ENCODE measurements at regions not wholly inside any gene's neighbourhood (a gene's known extent, or its start where the extent isn't known, plus 50 kb on each side); places are given as distances from the start of the nearest gene placed in this dataset.
"Not testable (repeated sequence)": the region's sequence is repeated elsewhere in the genome, so short reads cannot be mapped to it uniquely, and the experiment has no call there.

GRCh38 chr4:128690011-128690410, 119.5 kb upstream of the JADE1 start:
- CTCF ChIA-PET, result no interaction called here

GRCh38 chr4:128688846-128689437, 120.6 kb upstream of the JADE1 start:
- ChIA-PET POLR2A (no interaction called here), CTCF (no interaction called here)

More at GRCh38 chr4:128690011-128690410, 119.5 kb upstream of the JADE1 start:
- POLR2A ChIA-PET, result no interaction called here

DNA sequence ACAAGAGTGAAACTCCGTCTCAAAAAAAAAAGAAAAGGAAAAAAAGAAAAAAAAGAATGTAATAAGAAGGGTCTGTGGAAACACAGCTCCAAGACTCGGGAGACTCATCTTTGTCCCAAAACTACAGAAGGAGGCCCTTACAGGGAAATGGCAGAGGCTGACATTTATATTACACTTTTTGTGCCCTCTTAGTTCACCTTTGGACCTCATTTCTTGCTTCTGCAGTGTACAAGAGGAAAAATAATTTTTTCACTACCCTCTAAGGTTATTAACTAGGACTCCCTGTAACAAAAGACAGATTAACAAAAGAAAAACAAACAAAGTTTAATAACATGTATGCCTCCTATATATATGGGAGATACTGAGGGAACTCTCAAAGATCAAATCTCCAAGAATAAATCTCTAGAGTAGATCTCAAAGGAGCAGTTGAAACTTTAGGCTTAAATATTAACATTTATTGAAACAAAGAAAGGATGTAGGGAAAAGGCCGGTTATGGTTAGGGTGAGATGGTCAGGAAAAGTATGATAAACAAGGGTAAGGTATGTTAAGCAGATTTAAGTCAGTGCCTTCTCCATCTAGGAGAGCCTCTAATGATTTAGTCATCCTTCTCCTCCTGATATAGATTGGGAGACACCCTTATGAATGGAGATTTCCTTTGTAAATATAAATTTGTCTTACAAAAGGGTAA, 121.3 kb upstream of the JADE1 start:
- CTCF ChIA-PET, result no interaction called here
- POLR2A ChIA-PET, result no interaction called here

DNA sequence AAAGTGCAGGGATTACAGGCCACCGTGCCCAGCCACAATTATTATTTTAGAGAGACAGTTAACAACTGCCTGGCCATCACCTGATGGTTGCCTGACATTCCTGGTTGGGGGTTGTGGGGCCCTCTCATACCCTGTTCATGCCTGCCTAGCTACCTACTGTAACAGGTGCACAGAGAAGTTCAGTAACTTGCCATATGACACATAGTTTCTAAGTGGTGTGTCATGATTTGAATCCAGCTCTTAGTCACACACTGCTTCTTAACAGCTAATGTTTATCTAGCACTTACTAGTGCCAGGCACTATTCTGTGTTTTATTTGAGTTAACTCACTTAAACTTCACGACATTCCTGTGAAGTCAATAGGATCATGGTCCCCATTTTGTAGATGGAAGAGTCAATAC, 122.7 kb upstream of the JADE1 start:
- ChIA-PET POLR2A (no interaction called here), CTCF (interaction anchor here (0.5 kb wide), 1 partner anchor 65 kb away, joined by 3 read pairs; no protein-coding TSS in a partner anchor)

GRCh38 chr4:128686032-128686465, 123.5 kb upstream of the JADE1 start:
- ChIA-PET POLR2A (no interaction called here), CTCF (no interaction called here)

DNA sequence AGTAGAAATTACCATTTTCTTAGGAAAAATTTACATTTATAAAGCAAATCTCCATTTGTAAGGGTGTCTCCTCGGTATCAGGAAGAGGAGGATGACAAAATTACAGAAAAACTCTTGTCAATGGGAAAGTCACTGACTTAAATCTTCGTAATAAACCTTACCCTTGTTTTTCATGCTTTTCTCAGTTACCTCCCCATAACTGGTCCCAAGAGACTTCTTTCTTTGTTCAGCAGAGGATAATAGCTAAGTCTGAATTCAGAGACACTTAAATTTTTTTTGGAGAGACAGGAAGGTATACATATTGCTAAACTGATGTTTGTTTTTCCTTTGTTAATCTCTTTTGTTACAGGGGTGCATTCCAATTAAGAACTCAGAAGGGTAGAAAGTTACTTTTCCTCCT, 125.5 kb upstream of the JADE1 start:
- POLR2A ChIA-PET, result no interaction called here
- CTCF ChIA-PET, result no interaction called here

- POLR2A ChIA-PET, result no interaction called here
- CTCF ChIA-PET, result no interaction called here
Observed at GRCh38 chr4:128682942-128683666, 126.4 kb upstream of the JADE1 start.

- ChIA-PET CTCF (no interaction called here), POLR2A (no interaction called here)
Observed at GRCh38 chr4:128676095-128676494, 133.4 kb upstream of the JADE1 start.

DNA sequence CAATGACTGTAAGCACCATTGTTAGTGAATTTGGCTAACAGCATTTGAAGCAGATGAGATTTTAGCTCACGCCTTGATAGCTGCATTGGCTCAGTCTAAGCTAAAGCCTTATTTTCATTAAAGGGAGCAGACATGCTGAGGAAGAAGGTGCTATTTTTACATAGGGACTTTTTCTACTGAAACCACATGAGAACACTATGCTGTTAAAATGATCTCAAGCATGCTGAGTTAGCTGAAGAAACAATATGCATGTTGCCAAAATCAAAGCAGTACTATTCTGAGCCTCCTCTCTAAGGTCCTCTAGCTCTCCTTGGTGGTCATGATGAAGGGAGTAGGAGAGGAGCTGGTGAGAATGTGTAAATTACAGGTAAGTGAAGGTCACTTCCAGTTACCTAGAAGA, 134.4 kb upstream of the JADE1 start:
- POLR2A ChIA-PET, result no interaction called here
- CTCF ChIA-PET, result no interaction called here

DNA sequence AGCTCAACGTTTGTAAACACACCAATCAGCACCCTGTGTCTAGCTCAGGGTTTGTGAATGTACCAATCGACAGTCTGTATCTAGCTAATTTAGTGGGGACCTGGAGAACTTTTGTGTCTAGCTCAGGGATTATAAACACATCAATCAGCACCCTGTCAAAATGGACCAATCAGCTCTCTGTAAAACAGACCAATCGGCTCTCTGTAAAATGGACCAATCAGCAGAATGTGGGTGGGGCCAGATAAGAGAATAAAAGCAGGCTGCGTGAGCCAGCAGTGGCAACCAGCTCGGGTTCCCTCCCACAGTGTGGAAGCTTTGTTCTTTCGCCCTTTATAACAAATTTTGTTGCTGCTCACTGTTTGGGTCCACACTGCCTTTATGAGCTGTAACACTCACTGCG, 136.3 kb upstream of the JADE1 start:
- POLR2A ChIA-PET, result not testable (repeated sequence)

GRCh38 chr4:128672596-128672995, 136.9 kb upstream of the JADE1 start:
- POLR2A ChIA-PET, CTCF ChIA-PET: not testable (repeated sequence)

More for the DNA sequence above, 136.3 kb upstream of the JADE1 start:
- CTCF ChIA-PET, result interaction anchor here (0.6 kb wide), 1 partner anchor 205 kb away, joined by 4 read pairs; no protein-coding TSS in a partner anchor

DNA sequence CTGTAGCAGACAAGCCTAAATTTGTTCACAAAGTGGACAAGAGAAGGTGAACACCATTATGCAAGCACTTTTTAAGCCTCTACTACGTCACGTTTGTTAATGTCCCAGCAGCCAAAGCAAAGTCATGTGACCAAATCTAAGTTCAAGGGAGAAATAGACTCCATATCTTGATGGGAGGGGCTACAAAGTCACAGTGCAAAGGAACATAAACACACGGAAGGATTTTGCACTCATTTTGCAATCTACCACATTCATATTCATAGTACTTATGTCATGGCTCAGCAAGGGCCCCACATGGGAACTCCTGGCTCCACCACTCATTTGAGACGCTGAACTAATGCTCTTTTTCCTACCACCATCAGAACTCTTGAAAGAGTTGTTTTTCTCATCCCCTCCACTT, 139.0 kb upstream of the JADE1 start:
- CTCF ChIA-PET, result no interaction called here
- POLR2A ChIA-PET, result no interaction called here

- CTCF ChIA-PET, result no interaction called here
- POLR2A ChIA-PET, result no interaction called here
Observed at GRCh38 chr4:128668566-128668965, 140.9 kb upstream of the JADE1 start.

DNA sequence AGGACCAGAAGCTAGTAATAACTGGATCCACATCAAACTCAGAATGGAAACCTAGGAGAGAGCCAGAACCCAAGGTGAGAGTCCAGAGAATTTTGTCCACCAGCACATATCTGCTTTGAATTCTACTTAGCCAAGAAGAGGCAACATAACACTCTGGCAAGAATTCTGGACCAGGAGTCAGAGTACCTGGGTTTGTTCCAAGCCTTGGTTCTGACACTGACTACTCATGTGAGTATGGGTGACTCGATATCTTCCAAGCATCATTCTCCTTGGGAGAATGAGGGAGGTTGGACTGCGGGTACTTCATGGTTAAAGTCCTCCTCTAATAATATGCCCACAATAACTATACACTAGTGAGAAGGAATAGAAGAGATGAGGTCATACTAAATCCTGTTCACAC, 144.0 kb upstream of the JADE1 start:
- ChIA-PET POLR2A (no interaction called here), CTCF (no interaction called here)

DNA sequence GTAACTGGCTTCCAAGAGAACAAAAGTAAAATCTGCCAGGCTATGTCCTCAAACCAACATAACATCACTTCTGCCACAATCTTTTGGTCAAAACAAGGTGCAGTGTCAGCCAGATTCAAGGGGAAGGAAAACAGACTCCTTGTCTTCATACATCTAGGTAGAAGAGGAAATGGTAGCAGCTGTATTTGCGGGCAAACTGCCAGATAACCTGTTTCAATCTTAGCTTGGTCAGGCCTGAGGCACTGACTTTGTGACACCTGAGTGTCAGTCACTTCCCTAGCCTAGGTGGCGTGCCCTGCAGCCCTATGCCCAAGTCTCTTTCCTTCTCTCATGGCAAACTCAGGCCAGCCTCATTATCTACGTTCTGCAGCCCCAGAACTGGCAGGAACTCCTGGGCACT, 146.2 kb upstream of the JADE1 start:
- ChIA-PET CTCF (no interaction called here), POLR2A (no interaction called here)

DNA sequence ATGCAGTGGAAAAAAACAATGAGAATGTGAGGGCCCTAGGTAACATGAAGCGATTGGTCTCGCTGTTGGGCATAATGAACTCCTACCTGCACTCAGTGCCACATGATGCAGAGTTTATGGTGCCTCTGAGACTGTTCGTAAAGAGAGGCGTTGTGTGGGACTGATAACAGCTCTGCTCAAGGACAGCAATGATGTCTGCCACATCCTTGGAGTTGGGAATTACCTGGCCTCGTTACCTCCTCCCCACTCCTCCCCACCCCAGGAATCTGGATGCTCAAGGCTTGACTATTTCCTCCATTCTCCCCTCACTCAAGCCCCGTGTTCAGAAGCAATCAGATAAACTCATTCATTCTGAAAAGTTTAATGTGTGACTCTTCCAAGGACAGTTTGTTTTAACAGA, 148.0 kb upstream of the JADE1 start:
- POLR2A ChIA-PET, result no interaction called here

DNA sequence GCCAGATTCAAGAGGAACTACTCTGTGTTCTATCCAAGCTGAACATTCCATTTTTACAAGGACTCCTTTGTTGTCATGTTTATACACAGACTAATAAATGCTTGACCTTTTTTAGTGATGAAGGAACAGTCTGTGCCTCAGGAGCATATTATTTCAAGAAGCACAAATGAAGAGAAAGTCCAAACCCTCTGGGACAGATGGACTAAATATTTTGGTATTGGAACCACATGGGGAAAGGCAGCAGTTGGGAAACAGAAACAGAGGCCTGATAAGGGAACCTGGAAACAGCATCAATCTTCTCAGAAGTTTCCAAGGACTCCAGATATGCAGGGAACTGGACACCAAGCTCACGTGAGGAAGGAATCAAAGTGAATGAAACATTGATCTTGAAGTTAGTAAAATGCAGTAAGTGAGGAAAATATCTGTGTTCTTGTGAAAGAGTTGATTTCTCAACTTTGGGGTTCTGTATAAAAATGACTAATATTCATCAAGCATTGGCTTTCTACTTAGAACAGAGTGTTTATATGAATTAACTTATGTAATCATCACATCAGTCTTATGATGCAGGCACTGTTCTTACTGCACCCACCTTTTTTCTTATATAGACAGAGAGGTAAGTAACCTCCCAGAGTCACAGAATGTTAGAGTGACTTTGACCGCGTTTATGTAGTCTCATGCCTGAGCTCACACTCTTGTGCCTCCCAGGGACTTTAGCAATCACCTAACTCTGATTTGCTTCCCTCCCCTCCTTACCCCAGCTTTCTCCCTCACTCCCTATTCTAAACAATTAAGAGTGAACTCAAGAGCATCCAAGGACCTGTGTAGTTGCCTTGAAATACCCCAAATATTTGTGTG, 148.9 kb upstream of the JADE1 start:
- CTCF ChIA-PET, result no interaction called here
- POLR2A ChIA-PET, result no interaction called here

More for the DNA sequence above, 148.0 kb upstream of the JADE1 start:
- CTCF ChIA-PET, result no interaction called here

DNA sequence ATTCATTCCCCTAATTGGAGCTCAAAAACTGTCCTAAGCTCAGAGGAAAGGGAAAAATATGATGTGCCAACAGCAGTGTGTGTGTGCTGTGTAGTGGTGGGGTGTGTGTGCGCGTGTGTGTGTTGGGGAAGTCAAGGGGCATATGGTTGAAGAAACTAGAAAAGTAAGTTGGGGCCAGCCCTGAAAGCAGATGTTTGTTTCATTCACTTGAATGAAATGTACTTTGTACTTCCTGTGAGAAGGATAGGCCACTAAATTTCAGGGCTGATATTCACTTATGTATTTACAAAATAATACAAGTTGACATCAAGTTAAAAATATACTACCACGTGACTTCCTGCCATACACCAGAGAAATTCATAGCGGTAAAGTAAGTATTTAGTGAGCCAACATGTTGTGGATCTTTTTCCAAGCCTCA, 151.3 kb upstream of the JADE1 start:
- CTCF ChIA-PET, result no interaction called here
- POLR2A ChIA-PET, result no interaction called here

DNA sequence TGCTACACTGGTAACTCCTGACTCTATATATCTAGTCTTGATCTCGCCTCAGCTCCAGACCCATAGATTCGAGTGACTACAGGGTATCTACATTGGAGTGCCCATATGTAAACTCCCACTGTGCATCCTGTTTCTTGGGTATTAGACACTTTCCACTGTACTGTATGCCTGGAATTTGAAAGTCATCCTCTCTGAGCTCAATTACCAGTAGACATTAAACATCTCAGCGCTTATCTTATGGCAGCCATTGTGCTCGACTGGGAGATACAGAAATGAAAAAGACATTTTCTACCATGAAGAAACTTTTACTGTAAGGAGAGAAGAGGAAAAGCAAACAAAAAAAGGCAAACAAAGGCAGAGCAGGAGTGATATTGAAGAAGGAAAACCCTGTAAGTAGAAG, 151.9 kb upstream of the JADE1 start:
- ChIA-PET CTCF (no interaction called here), POLR2A (no interaction called here)

GRCh38 chr4:128654465-128654864, 155.0 kb upstream of the JADE1 start:
- POLR2A ChIA-PET, result no interaction called here
- CTCF ChIA-PET, result no interaction called here
